NT2/D1 (cell line): ENCODE measurements at regions not wholly inside any gene's neighbourhood (a gene's known extent, or its start where the extent isn't known, plus 50 kb on each side); places are given as distances from the start of the nearest gene placed in this dataset.
"Not testable (repeated sequence)": the region's sequence is repeated elsewhere in the genome, so short reads cannot be mapped to it uniquely, and the experiment has no call there.

ENCODE experiments used
- YY1 ChIP-seq: IDR thresholded peaks from 2 replicates; pipeline ENCODE4 v1.6.1; 2011; ENCODE audit not compliant: insufficient read length, insufficient read depth
- ZNF274 ChIP-seq: IDR thresholded peaks from 2 replicates; pipeline ENCODE4 v1.6.1; 2011; ENCODE audit warnings: mild to moderate bottlenecking, low read depth, low read length

- TF ChIP-seq YY1, ZNF274: not testable (repeated sequence)
Observed at GRCh38 chr2:113336040-113336439, 57.3 kb upstream of the PAX8 start.
